ENCODE measurements at regions not wholly inside any gene's neighbourhood (a gene's known extent, or its start where the extent isn't known, plus 50 kb on each side); places are given as distances from the start of the nearest gene placed in this dataset.

GRCh38 chr2:238502088-238502810 lies 75.5 kb downstream of the ASB1 start:
- no peak for TF ChIP-seq CTCF (IDR thresholded peaks at IDR 0.05)
- Histone ChIP-seq H3K27ac (no peak overlapping the region), H3K4me3 (no peak overlapping the region)
- peak; percentile 56 for DNase-seq (ENCODE audit: low spot score)

GRCh38 chr2:238502956-238503791 lies 76.4 kb downstream of the ASB1 start:
- peak; percentile 56 for DNase-seq (ENCODE audit: low spot score)
- TF ChIP-seq CTCF (IDR thresholded peaks at IDR 0.05): no peak
- Histone ChIP-seq H3K4me3 (no peak overlapping the region), H3K27ac (no peak overlapping the region)

GRCh38 chr2:238504181-238504931 lies 77.6 kb downstream of the ASB1 start:
- H3K27ac ChIP-seq: no peak overlapping the region
- no peak overlapping the region for H3K4me3 ChIP-seq
- DNase-seq (ENCODE audit: low spot score): no peak
- TF ChIP-seq CTCF (IDR thresholded peaks at IDR 0.05): no peak

- TF ChIP-seq CTCF (IDR thresholded peaks at IDR 0.05): no peak
- no peak for DNase-seq (ENCODE audit: low spot score)
- H3K27ac ChIP-seq: no peak overlapping the region
- H3K4me3 ChIP-seq: no peak overlapping the region
These were observed 78.6 kb downstream of the ASB1 start for GRCh38 chr2:238505119-238505891.

- no peak for DNase-seq (ENCODE audit: low spot score)
- H3K4me3 ChIP-seq: no peak overlapping the region
- TF ChIP-seq CTCF (IDR thresholded peaks at IDR 0.05): no peak
- H3K27ac ChIP-seq: no peak overlapping the region
These were observed 79.2 kb downstream of the ASB1 start for GRCh38 chr2:238505892-238506280.

- no peak for TF ChIP-seq CTCF (IDR thresholded peaks at IDR 0.05)
- no peak overlapping the region for H3K27ac ChIP-seq
- no peak overlapping the region for H3K4me3 ChIP-seq
- DNase-seq (ENCODE audit: low spot score): no peak
These were observed 79.8 kb downstream of the ASB1 start for GRCh38 chr2:238506371-238507068.

All from coronary artery (tissue), 2 donors.